SK-N-SH treated with all-trans-retinoic acid at 6 μM for 48 hours (cell line): ENCODE measurements at regions not wholly inside any gene's neighbourhood (a gene's known extent, or its start where the extent isn't known, plus 50 kb on each side); places are given as distances from the start of the nearest gene placed in this dataset.

ENCODE experiments used
- ATAC-seq: fragments of 200-7000 bp; cut with Tn5 transposase; 3 replicates; pipeline ENCODE4 v1.9.1; 2020; ENCODE audit warnings: mild to moderate bottlenecking, moderate library complexity
- ARNTL ChIP-seq: fragments of 450-650 bp; formaldehyde crosslinking; IDR thresholded peaks from 2 replicates; pipeline ENCODE4 v1.5.0; 2020; ENCODE audit warnings: low read depth, mild to moderate bottlenecking, moderate library complexity, borderline replicate concordance
- BACH2 ChIP-seq: fragments of 250-450 bp; sonication (Bioruptor Pico); IDR thresholded peaks from 2 replicates; pipeline ENCODE4 v1.9.0; 2021; ENCODE audit warnings: mild to moderate bottlenecking, borderline replicate concordance
- CREB5 ChIP-seq: fragments of 250-450 bp; sonication (Bioruptor Pico); IDR thresholded peaks from 2 replicates; pipeline ENCODE4 v1.5.1; 2020; ENCODE audit warnings: low read depth, mild to moderate bottlenecking, moderate library complexity
- CSDC2 ChIP-seq: fragments of 250-450 bp; sonication (Bioruptor Pico); IDR thresholded peaks from 2 replicates; pipeline ENCODE4 v1.5.0; 2020; ENCODE audit warnings: mild to moderate bottlenecking, moderate library complexity
- CSRNP3 ChIP-seq: fragments of 250-450 bp; sonication (Bioruptor Pico); IDR thresholded peaks from 2 replicates; pipeline ENCODE4 v1.5.1; 2021; ENCODE audit warnings: mild to moderate bottlenecking, moderate library complexity
- ESRRG ChIP-seq: fragments of 250-450 bp; sonication (Bioruptor Pico); IDR thresholded peaks from 2 replicates; pipeline ENCODE4 v1.6.1; 2021; ENCODE audit warnings: mild to moderate bottlenecking
- GLIS3 ChIP-seq: fragments of 250-450 bp; sonication (Bioruptor Pico); IDR thresholded peaks from 2 replicates; pipeline ENCODE4 v1.5.0; 2020; ENCODE audit warnings: mild to moderate bottlenecking, moderate library complexity
- ISL1 ChIP-seq: fragments of 250-450 bp; sonication (Bioruptor Pico); IDR thresholded peaks from 2 replicates; pipeline ENCODE4 v2.1.2; 2022; ENCODE audit warnings: mild to moderate bottlenecking, moderate library complexity
- OSR1 ChIP-seq: fragments of 250-450 bp; sonication (Bioruptor Pico); IDR thresholded peaks from 2 replicates; pipeline ENCODE4 v1.8.0; 2022; ENCODE audit warnings: moderate library complexity, mild to moderate bottlenecking, inconsistent platforms
- PATZ1 ChIP-seq: fragments of 250-450 bp; sonication (Bioruptor Pico); IDR thresholded peaks from 2 replicates; pipeline ENCODE4 v1.8.0; 2020; ENCODE audit warnings: mild to moderate bottlenecking, moderate library complexity, borderline replicate concordance
- PPARA ChIP-seq: fragments of 250-450 bp; sonication (Bioruptor Pico); IDR thresholded peaks from 2 replicates; pipeline ENCODE4 v1.5.0; 2020; ENCODE audit warnings: mild to moderate bottlenecking, borderline replicate concordance
- RARB ChIP-seq: fragments of 250-450 bp; sonication (Bioruptor Pico); IDR thresholded peaks from 2 replicates; pipeline ENCODE4 v1.8.0; 2021; ENCODE audit warnings: mild to moderate bottlenecking, moderate library complexity
- SNAI2 ChIP-seq: fragments of 250-450 bp; sonication (Bioruptor Pico); IDR thresholded peaks from 2 replicates; pipeline ENCODE4 v1.5.0; 2020; ENCODE audit warnings: mild to moderate bottlenecking, moderate library complexity
- TOX ChIP-seq: fragments of 250-450 bp; sonication (Bioruptor Pico); IDR thresholded peaks from 2 replicates; pipeline ENCODE4 v1.8.0; 2021; ENCODE audit warnings: mild to moderate bottlenecking, moderate library complexity, borderline replicate concordance
- ZC3H10 ChIP-seq: fragments of 250-450 bp; sonication (Bioruptor Pico); IDR thresholded peaks from 2 replicates; pipeline ENCODE4 v1.5.1; 2021; ENCODE audit warnings: mild to moderate bottlenecking, moderate library complexity
- ZFP3 ChIP-seq: fragments of 250-450 bp; sonication (Bioruptor Pico); IDR thresholded peaks from 2 replicates; pipeline ENCODE4 v1.5.0; 2020; ENCODE audit warnings: mild to moderate bottlenecking, moderate library complexity
- ZFP30 ChIP-seq: fragments of 450-650 bp; formaldehyde crosslinking; IDR thresholded peaks from 2 replicates; pipeline ENCODE4 v1.5.0; 2022; ENCODE audit warnings: mild to moderate bottlenecking, moderate library complexity
- ZNF565 ChIP-seq: fragments of 450-650 bp; formaldehyde crosslinking; conservative IDR thresholded peaks from 2 replicates; pipeline ENCODE4 v1.5.0; 2020; ENCODE audit warnings: low read depth, mild to moderate bottlenecking, moderate library complexity
- ZNF70 ChIP-seq: fragments of 450-650 bp; formaldehyde crosslinking; IDR thresholded peaks from 2 replicates; pipeline ENCODE4 v1.5.0; 2020; ENCODE audit warnings: mild to moderate bottlenecking, moderate library complexity
- ZNF8 ChIP-seq: fragments of 450-650 bp; formaldehyde crosslinking; IDR thresholded peaks from 2 replicates; pipeline ENCODE4 v1.5.0; 2020; ENCODE audit warnings: mild to moderate bottlenecking, moderate library complexity
- TF ChIP-seq, protein P1 (sequence below): fragments of 250-450 bp; sonication (Bioruptor Pico); IDR thresholded peaks from 2 replicates; pipeline ENCODE4 v1.8.0; 2021; ENCODE audit warnings: low read depth, mild to moderate bottlenecking, moderate library complexity, borderline replicate concordance
- TF ChIP-seq, protein P2 (sequence below): fragments of 250-450 bp; sonication (Bioruptor Pico); IDR thresholded peaks from 2 replicates; pipeline ENCODE4 v1.5.0; 2020; ENCODE audit warnings: mild to moderate bottlenecking, moderate library complexity

- TF ChIP-seq ZNF565 (CRISPR knock-in tag) (no peak), PPARA (CRISPR knock-in tag) (no peak), RARB (no peak), ARNTL (CRISPR knock-in tag) (no peak), ESRRG (CRISPR knock-in tag) (no peak), TOX (no peak), ZNF70 (CRISPR knock-in tag) (no peak), ZFP3 (CRISPR knock-in tag) (no peak), CREB5 (CRISPR knock-in tag) (no peak), PATZ1 (CRISPR knock-in tag) (no peak), CSDC2 (no peak), BACH2 (no peak), ZFP30 (CRISPR knock-in tag) (no peak), ZNF8 (CRISPR knock-in tag) (no peak), ZC3H10 (CRISPR knock-in tag) (no peak), GLIS3 (no peak), SNAI2 (CRISPR knock-in tag) (no peak)
- TF ChIP-seq, protein P1, sequence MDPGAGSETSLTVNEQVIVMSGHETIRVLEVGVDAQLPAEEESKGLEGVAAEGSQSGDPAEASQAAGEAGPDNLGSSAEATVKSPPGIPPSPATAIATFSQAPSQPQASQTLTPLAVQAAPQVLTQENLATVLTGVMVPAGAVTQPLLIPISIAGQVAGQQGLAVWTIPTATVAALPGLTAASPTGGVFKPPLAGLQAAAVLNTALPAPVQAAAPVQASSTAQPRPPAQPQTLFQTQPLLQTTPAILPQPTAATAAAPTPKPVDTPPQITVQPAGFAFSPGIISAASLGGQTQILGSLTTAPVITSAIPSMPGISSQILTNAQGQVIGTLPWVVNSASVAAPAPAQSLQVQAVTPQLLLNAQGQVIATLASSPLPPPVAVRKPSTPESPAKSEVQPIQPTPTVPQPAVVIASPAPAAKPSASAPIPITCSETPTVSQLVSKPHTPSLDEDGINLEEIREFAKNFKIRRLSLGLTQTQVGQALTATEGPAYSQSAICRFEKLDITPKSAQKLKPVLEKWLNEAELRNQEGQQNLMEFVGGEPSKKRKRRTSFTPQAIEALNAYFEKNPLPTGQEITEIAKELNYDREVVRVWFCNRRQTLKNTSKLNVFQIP (CRISPR knock-in tag): no peak
- TF ChIP-seq, protein P2, sequence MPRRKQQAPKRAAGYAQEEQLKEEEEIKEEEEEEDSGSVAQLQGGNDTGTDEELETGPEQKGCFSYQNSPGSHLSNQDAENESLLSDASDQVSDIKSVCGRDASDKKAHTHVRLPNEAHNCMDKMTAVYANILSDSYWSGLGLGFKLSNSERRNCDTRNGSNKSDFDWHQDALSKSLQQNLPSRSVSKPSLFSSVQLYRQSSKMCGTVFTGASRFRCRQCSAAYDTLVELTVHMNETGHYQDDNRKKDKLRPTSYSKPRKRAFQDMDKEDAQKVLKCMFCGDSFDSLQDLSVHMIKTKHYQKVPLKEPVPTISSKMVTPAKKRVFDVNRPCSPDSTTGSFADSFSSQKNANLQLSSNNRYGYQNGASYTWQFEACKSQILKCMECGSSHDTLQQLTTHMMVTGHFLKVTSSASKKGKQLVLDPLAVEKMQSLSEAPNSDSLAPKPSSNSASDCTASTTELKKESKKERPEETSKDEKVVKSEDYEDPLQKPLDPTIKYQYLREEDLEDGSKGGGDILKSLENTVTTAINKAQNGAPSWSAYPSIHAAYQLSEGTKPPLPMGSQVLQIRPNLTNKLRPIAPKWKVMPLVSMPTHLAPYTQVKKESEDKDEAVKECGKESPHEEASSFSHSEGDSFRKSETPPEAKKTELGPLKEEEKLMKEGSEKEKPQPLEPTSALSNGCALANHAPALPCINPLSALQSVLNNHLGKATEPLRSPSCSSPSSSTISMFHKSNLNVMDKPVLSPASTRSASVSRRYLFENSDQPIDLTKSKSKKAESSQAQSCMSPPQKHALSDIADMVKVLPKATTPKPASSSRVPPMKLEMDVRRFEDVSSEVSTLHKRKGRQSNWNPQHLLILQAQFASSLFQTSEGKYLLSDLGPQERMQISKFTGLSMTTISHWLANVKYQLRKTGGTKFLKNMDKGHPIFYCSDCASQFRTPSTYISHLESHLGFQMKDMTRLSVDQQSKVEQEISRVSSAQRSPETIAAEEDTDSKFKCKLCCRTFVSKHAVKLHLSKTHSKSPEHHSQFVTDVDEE (CRISPR knock-in tag): no peak
- TF ChIP-seq, all 23 proteins: peak for 0
- no peak for ATAC-seq
These were observed 292.1 kb downstream of the PRDM5 start for GRCh38 chr4:120630427-120630826.

DNA sequence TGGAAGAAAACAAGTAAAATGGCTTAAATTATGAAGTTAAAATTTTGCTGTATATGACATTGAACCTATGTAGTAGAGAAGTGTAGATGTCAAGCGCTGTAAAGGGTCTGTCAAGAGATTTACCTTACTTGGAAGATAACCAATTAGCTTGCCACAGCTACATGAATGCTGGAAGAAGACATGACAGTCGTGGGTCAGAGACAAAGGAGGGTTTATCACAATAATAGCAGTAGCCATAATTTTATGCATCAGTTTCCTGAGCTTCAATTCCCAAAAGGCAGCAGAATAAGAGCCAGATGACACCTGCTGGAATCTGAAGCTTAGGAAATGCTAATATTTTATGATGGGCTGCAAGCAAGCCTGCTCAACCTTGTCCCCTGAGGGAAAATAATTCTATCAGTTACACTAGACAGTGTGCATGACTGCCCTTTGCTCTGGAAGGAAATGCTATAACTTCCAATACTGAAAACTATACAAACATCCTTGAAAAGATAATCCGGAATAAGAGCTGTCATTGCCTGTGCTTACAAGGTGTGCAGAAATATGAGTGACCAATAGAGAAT, 292.9 kb downstream of the PRDM5 start:
- TF ChIP-seq ZFP30 (CRISPR knock-in tag) (no peak), ZNF8 (CRISPR knock-in tag) (no peak), BACH2 (no peak), GLIS3 (no peak), ZC3H10 (CRISPR knock-in tag) (no peak), SNAI2 (CRISPR knock-in tag) (no peak), ZNF565 (CRISPR knock-in tag) (no peak), OSR1 (CRISPR knock-in tag) (no peak), ARNTL (CRISPR knock-in tag) (no peak), CREB5 (CRISPR knock-in tag) (no peak), TOX (no peak), CSRNP3 (no peak), RARB (no peak), PATZ1 (CRISPR knock-in tag) (no peak), PPARA (CRISPR knock-in tag) (no peak), ISL1 (no peak), ESRRG (CRISPR knock-in tag) (no peak)
- ATAC-seq: no peak
